ENCODE measurements at regions not wholly inside any gene's neighbourhood (a gene's known extent, or its start where the extent isn't known, plus 50 kb on each side); places are given as distances from the start of the nearest gene placed in this dataset.

DNA sequence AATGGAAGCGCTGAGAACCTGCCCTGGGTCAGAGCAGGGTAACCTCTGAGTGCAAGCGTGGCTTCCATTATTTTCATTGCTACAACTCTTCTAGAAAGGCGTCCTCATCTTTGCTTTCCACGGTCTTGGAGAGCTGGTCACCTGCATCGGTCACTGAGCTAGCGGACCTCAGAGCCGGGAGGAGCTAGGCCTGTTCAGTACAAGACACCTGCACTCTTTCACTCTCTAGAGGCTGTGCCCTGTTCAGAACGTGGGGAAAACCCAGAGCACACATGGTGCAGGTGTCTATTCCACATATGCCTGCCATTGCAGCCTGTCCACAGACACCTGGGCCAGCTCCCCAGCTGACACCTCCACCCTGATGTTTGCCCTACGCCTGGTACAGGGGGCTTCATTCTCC is 147.8 kb upstream of the IRX2 start:
- TF ChIP-seq, protein P1, sequence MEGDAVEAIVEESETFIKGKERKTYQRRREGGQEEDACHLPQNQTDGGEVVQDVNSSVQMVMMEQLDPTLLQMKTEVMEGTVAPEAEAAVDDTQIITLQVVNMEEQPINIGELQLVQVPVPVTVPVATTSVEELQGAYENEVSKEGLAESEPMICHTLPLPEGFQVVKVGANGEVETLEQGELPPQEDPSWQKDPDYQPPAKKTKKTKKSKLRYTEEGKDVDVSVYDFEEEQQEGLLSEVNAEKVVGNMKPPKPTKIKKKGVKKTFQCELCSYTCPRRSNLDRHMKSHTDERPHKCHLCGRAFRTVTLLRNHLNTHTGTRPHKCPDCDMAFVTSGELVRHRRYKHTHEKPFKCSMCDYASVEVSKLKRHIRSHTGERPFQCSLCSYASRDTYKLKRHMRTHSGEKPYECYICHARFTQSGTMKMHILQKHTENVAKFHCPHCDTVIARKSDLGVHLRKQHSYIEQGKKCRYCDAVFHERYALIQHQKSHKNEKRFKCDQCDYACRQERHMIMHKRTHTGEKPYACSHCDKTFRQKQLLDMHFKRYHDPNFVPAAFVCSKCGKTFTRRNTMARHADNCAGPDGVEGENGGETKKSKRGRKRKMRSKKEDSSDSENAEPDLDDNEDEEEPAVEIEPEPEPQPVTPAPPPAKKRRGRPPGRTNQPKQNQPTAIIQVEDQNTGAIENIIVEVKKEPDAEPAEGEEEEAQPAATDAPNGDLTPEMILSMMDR (IDR thresholded peaks at IDR 0.05) = no peak
- TF ChIP-seq EP300 (IDR thresholded peaks at IDR 0.05; ENCODE audit: low read depth) (no peak), POLR2A (IDR thresholded peaks at IDR 0.05) (no peak)

Data from transverse colon (tissue), 3 donors.